Thymus (tissue), 11 donors: ENCODE measurements at regions not wholly inside any gene's neighbourhood (a gene's known extent, or its start where the extent isn't known, plus 50 kb on each side); places are given as distances from the start of the nearest gene placed in this dataset.

Source experiments
- DNase-seq, 9 donors: peaks; one replicate each; pipeline ENCODE4 v3.0.0-alpha.2; 2013; ENCODE audit warnings: low spot score in 9 of 9, low read depth in 6 of 9, missing footprints in 1 of 9
- H3K27ac ChIP-seq, 2 donors: one replicate each; pipeline ENCODE4 v1.5.1; 2013; ENCODE audit warnings: control low read depth in 1 of 2, low read depth in 1 of 2, low read length in 1 of 2, mild to moderate bottlenecking in 1 of 2, moderate library complexity in 1 of 2
- H3K27me3 ChIP-seq, 2 donors: one replicate each; pipeline ENCODE4 v1.5.1; 2013; ENCODE audit warnings: low read length in 1 of 2; ENCODE audit not compliant: control insufficient read depth in 2 of 2, insufficient read depth in 1 of 2
- H3K36me3 ChIP-seq, 2 donors: one replicate each; pipeline ENCODE4 v1.5.1; 2013; ENCODE audit warnings: low read length in 1 of 2, mild to moderate bottlenecking in 1 of 2, moderate library complexity in 1 of 2; ENCODE audit not compliant: control insufficient read depth in 2 of 2, insufficient read depth in 2 of 2
- H3K4me1 ChIP-seq, 2 donors: one replicate each; pipeline ENCODE4 v1.5.1; 2013; ENCODE audit warnings: low read length in 2 of 2; ENCODE audit not compliant: control insufficient read depth in 2 of 2, insufficient read depth in 2 of 2
- H3K4me3 ChIP-seq, 2 donors: one replicate each; pipeline ENCODE4 v1.5.1; 2013; ENCODE audit warnings: low read length in 2 of 2, control low read depth in 1 of 2, mild to moderate bottlenecking in 1 of 2
- H3K9me3 ChIP-seq, 2 donors: one replicate each; pipeline ENCODE4 v1.5.1; 2013; ENCODE audit warnings: low read length in 1 of 2, mild to moderate bottlenecking in 1 of 2; ENCODE audit not compliant: control insufficient read depth in 2 of 2, insufficient read depth in 1 of 2
- WGBS: extraction: QIAGEN DNeasy Blood & Tissue Kit; methylation state at CpG from one replicate; pipeline ENCODE4 v1.1.7; 2013; 5-methylcytosine and 5-hydroxymethylcytosine counted together
- donor health status: healthy.

DNA sequence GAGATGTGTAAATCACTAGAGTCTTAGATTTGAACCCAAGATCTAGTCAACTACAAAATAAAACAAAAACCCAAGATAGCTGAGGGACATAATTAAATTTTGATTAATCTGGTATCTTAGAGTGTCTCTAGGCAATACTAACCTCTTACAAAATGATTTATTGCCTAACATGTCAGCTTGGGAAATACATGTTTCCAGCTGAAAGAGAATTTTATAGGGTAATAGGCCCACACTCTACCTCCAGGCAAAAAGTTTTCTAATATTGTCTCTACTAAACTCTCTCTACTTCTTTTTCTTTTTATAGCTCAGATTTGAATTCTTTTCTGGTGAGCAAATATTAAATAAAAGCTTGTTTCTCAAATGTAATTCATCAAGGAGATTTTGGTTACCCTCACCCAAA lies 263.2 kb downstream of the IL15 start:
- no peaks in the 10 kb centered on the region for H3K27me3 ChIP-seq
- H3K9me3 ChIP-seq = no peaks in the 10 kb centered on the region
- no peak for DNase-seq
- H3K4me3 ChIP-seq = no peak overlapping the region
- no peaks in the 10 kb centered on the region for H3K36me3 ChIP-seq
- H3K27ac ChIP-seq = no peak overlapping the region
- peaks cover 3 to 5% of the 10 kb centered on the region in 2 donors for H3K4me1 ChIP-seq

GRCh38 chr4:141900856-141901255 lies 264.5 kb downstream of the IL15 start:
- Histone ChIP-seq H3K9me3 (no peaks in the 10 kb centered on the region), H3K27ac (no peak overlapping the region), H3K4me3 (no peak overlapping the region), H3K27me3 (no peaks in the 10 kb centered on the region), H3K4me1 (peaks cover 3 to 5% of the 10 kb centered on the region in 2 donors), H3K36me3 (no peaks in the 10 kb centered on the region)
- peak in 4 of 9 donors; percentile 4 to 71 (median 18) for DNase-seq
- 15% methylated on average over 4 of the region's 4 CpGs for WGBS

DNA sequence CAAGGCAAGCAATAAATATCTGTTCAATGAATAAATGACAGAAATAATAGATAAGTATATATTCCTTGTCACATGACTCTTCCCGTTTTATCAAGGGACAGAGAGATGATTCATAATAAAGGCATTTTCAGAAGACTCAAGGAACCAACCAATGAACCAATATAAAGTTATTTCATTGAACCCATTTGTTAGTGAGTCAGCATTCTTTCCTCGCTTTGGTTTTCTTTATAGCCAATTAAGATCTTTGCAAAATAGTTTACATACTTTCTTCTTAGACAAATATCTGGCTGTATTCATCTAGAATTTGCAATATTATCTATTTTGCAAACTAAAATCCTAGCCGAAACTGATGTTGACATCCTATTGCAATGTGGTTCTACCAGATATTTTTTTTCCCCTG lies 269.4 kb downstream of the IL15 start:
- Histone ChIP-seq H3K36me3 (no peaks in the 10 kb centered on the region), H3K9me3 (no peaks in the 10 kb centered on the region), H3K27ac (no peak overlapping the region), H3K4me1 (peaks cover under 1 to 3% of the 10 kb centered on the region in 2 donors), H3K27me3 (no peaks in the 10 kb centered on the region), H3K4me3 (no peak overlapping the region)
- no peak for DNase-seq
- 96% methylated on average over 3 of the region's 3 CpGs for WGBS

DNA sequence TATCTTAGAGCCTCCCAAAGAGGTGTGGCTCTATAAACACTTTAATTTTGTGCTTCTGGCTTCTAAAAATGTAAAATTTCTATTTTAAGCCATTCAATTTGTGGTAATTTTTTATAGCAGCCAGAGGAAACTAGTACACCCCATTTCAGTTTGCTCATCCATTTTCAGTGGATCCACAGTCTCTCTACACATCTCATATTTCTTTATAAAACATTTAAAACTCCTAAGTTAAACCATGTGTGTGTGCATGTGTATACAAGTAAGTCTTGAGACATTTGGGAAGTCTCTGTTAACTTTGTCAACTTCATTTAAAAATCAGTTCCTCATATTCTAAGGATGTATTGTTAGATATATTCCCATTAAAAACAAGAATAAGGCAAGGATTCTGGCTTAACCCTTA lies 273.2 kb downstream of the IL15 start:
- no peaks in the 10 kb centered on the region for H3K36me3 ChIP-seq
- no peaks in the 10 kb centered on the region for H3K9me3 ChIP-seq
- DNase-seq = no peak
- no peak overlapping the region for H3K27ac ChIP-seq
- H3K27me3 ChIP-seq = no peaks in the 10 kb centered on the region
- H3K4me3 ChIP-seq = no peak overlapping the region
- H3K4me1 ChIP-seq = no peaks in the 10 kb centered on the region

DNA sequence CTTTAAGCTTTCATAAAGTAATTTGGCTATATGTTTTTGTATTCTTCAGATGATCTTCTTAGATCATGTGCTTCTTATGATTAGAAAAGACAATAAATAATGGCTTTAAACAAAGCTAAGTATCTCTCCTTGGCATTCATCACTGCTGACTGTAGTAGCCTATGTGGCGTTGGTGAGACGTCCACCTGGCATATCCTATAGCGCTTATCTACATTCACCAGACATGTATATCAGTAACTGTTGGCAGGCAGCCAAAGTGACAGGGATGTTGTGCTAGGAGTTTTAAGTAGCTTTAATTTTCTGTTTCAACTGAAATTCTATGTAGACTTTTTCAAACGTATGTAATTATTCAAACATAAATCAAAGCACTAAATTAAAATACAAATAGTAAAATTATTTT lies 276.4 kb downstream of the IL15 start:
- 14% methylated on average over 4 of the region's 4 CpGs for WGBS
- H3K4me3 ChIP-seq = no peak overlapping the region
- H3K4me1 ChIP-seq = no peaks in the 10 kb centered on the region
- no peaks in the 10 kb centered on the region for H3K36me3 ChIP-seq
- no peak overlapping the region for H3K27ac ChIP-seq
- H3K9me3 ChIP-seq = no peaks in the 10 kb centered on the region
- no peaks in the 10 kb centered on the region for H3K27me3 ChIP-seq
- DNase-seq = peak in 1 of 9 donors; percentile 31

GRCh38 chr4:141913928-141914327 lies 277.5 kb downstream of the IL15 start:
- DNase-seq = no peak
- Histone ChIP-seq H3K4me1 (no peaks in the 10 kb centered on the region), H3K9me3 (no peaks in the 10 kb centered on the region), H3K36me3 (no peaks in the 10 kb centered on the region), H3K27me3 (no peaks in the 10 kb centered on the region), H3K27ac (no peak overlapping the region), H3K4me3 (no peak overlapping the region)
- WGBS = 97% methylated on average over 1 of the region's 1 CpG

DNA sequence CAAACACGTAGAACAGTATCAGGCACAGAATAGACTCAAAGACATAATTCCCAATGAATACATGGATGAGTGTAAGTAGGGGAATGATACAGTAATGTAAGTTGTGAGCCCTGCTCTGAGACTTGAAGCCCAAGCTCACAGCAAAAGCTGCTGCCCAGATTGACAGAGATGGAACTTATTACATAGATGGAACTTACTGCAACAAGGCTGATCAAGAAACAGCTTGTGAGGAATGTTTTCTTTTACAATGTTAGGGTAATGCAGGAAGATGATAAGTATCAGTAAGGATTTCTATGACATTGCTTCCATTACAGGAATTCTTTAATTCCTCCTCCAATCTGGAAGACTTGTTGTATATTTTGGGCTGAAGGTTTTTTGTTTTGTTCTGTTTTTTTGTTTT lies 278.4 kb downstream of the IL15 start:
- Histone ChIP-seq H3K9me3 (no peaks in the 10 kb centered on the region), H3K27me3 (no peaks in the 10 kb centered on the region), H3K27ac (no peak overlapping the region), H3K4me1 (no peaks in the 10 kb centered on the region), H3K36me3 (no peaks in the 10 kb centered on the region), H3K4me3 (no peak overlapping the region)
- DNase-seq = no peak
- WGBS = 95% methylated on average over 1 of the region's 1 CpG

DNA sequence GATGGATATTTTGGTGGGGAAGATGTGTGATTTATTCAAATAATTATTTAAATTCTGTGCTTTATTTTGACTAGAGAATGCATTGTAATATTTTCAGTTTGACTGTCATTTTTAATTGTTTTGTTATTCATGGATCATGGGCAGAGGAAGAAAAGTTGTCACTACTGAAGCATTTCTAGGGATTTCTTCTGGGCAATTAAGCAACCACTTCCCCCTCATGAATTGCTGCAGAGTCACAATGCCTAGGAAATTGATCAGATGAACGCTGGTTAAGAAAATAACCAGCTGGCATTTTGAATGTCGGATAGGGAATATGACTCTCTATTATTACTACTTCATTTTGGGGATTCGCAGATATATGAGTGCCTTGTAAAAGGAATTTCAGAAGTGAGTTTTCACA lies 283.3 kb downstream of the IL15 start:
- Histone ChIP-seq H3K4me1 (no peaks in the 10 kb centered on the region), H3K9me3 (no peaks in the 10 kb centered on the region), H3K27ac (no peak overlapping the region), H3K36me3 (no peaks in the 10 kb centered on the region), H3K4me3 (no peak overlapping the region), H3K27me3 (no peaks in the 10 kb centered on the region)
- WGBS = 70% methylated on average over 3 of the region's 3 CpGs
- no peak for DNase-seq

- Histone ChIP-seq H3K27ac (no peak overlapping the region), H3K27me3 (no peaks in the 10 kb centered on the region), H3K4me1 (no peaks in the 10 kb centered on the region), H3K36me3 (no peaks in the 10 kb centered on the region), H3K9me3 (no peaks in the 10 kb centered on the region), H3K4me3 (no peak overlapping the region)
- WGBS = 95% methylated on average over 1 of the region's 1 CpG
- DNase-seq = no peak
These were observed 284.9 kb downstream of the IL15 start for GRCh38 chr4:141921293-141921692.

- H3K27ac ChIP-seq = no peak overlapping the region
- H3K4me1 ChIP-seq = no peaks in the 10 kb centered on the region
- no peaks in the 10 kb centered on the region for H3K27me3 ChIP-seq
- no peak overlapping the region for H3K4me3 ChIP-seq
- no peaks in the 10 kb centered on the region for H3K36me3 ChIP-seq
- no peak for DNase-seq
- WGBS = 96% methylated on average over 2 of the region's 2 CpGs
- no peaks in the 10 kb centered on the region for H3K9me3 ChIP-seq
These were observed 285.9 kb downstream of the IL15 start for GRCh38 chr4:141922236-141922635.
